ENCODE measurements at regions not wholly inside any gene's neighbourhood (a gene's known extent, or its start where the extent isn't known, plus 50 kb on each side); places are given as distances from the start of the nearest gene placed in this dataset.

DNA sequence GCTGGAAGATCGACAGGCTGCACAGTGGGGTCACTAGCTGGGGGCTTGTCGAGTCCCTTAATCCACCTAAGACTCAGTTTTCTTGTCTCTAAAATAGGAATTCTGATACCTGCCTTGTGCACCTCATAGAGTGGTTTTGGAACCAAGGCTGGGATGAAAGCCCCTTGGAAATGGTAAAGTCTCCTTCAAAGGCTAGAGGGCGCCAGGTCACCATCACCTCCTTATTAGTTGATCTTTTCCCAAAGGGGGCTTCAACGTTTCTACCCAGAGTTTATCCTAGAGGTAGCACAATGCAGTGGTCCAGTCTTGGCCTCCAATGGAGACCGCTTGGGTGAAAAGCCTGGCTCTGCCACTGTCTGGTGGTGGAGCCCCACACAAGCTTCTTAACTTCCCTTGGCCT is 158.2 kb downstream of the AIPL1 start:
- DNase-seq (ENCODE audit: low spot score in 2 of 2) = no peak
- intact Hi-C loops (cut with DNase I; ENCODE audit: low total_unique reads) = no loop called here
- WGBS, 2 donors = 48 to 53% methylated on average over 5 of the region's 5 CpGs
- no peak overlapping the region for H3K4me3 ChIP-seq (ENCODE audit: low read depth, poor library complexity, severe bottlenecking)
- TF ChIP-seq, protein P1, sequence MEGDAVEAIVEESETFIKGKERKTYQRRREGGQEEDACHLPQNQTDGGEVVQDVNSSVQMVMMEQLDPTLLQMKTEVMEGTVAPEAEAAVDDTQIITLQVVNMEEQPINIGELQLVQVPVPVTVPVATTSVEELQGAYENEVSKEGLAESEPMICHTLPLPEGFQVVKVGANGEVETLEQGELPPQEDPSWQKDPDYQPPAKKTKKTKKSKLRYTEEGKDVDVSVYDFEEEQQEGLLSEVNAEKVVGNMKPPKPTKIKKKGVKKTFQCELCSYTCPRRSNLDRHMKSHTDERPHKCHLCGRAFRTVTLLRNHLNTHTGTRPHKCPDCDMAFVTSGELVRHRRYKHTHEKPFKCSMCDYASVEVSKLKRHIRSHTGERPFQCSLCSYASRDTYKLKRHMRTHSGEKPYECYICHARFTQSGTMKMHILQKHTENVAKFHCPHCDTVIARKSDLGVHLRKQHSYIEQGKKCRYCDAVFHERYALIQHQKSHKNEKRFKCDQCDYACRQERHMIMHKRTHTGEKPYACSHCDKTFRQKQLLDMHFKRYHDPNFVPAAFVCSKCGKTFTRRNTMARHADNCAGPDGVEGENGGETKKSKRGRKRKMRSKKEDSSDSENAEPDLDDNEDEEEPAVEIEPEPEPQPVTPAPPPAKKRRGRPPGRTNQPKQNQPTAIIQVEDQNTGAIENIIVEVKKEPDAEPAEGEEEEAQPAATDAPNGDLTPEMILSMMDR (IDR thresholded peaks at IDR 0.05) = no peak
- TF ChIP-seq POLR2A (IDR thresholded peaks at IDR 0.05) = no peak

DNA sequence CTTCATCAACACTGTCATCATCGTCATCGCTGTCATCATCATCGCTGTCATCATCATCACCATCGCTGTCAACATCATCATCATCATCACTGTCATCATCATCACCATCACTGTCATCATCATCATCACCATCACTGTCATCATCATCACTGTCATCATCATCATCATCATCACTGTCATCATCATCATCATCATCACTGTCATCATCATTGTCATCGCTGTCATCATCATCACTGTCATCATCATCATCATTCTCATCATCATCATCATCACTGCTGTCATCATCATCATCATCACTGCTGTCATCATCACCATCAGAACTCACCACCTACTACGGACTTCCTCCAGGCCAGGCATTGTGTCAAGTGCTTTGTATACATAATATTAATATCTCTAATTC is 160.6 kb downstream of the AIPL1 start:
- no peak for TF ChIP-seq POLR2A (IDR thresholded peaks at IDR 0.05)
- TF ChIP-seq, protein P1 (IDR thresholded peaks at IDR 0.05) = no peak
- DNase-seq (ENCODE audit: low spot score in 2 of 2) = no peak
- intact Hi-C loops (cut with DNase I; ENCODE audit: low total_unique reads) = no loop called here
- WGBS, 2 donors = 48 to 85% methylated on average over 6 of the region's 6 CpGs
- H3K4me3 ChIP-seq (ENCODE audit: low read depth, poor library complexity, severe bottlenecking) = no peak overlapping the region

DNA sequence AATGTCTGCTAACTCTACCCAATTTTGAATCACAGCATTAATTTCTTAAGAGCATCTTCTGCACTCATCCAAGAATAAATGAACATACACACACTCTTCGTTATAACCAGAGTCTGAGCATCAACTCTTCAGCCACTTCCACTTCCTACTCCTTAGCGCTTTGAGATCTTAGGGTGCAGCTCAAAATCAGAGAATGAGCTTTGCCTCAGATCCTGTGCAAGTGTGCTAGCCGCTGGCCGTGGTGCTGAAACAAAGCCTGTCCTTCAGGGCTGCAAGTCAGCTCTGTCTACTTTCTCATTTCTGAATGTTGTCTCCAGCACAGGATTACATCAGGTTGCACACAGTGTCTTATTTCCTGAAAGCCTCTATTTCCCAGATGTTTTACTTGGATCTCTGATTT is 165.4 kb downstream of the AIPL1 start:
- H3K4me3 ChIP-seq (ENCODE audit: low read depth, poor library complexity, severe bottlenecking) = no peak overlapping the region
- intact Hi-C loops (cut with DNase I; ENCODE audit: low total_unique reads) = no loop called here
- WGBS, 2 donors = 6 to 10% methylated on average over 4 of the region's 4 CpGs
- DNase-seq (ENCODE audit: low spot score in 2 of 2) = no peak
- no peak for TF ChIP-seq POLR2A (IDR thresholded peaks at IDR 0.05)

DNA sequence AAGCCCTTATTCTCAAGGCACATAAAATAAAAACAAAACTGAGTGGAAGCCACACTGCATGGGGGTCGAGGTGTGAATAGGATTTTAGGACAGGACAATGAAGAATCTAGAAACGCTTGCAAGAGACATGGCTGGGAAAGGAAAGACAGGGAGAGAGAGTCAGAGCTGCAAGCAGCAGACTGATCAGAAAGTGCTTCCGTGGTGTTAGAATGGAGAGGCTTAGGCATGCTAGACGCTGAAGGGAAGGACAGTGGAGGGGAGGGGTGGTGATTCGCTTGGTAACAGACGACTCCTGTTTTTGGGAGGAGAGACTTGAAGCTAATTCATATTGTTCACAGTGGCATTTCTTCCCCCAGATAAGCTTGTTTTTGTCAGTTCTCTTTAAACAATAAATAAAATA is 173.5 kb downstream of the AIPL1 start:
- no peak overlapping the region for H3K4me3 ChIP-seq (ENCODE audit: low read depth, poor library complexity, severe bottlenecking)
- 32 to 40% methylated on average over 6 of the region's 6 CpGs for WGBS, 2 donors
- no peak for TF ChIP-seq POLR2A (IDR thresholded peaks at IDR 0.05)
- TF ChIP-seq, protein P1 (IDR thresholded peaks at IDR 0.05) = no peak
- no peak for DNase-seq (ENCODE audit: low spot score in 2 of 2)
- intact Hi-C loops (cut with DNase I; ENCODE audit: low total_unique reads) = no loop called here

DNA sequence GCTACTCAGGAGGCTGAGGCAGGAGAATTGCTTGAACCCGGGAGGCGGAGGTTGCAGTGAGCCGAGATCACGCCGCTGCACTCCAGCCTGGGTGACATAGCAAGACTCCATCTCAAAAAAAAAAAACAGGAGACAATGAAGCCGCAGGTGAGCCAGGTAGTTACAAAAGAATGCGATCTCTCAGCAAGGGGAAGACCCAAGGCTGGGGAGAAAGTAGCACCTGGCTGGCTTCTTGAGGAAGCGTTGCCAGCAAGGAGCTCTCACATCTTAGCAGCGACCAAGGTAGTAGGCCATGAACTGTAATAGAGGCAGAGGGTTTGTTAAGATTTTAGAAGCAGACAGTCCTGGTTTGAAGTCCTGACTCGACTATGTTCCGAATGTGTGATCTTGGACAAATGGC is 175.0 kb downstream of the AIPL1 start:
- no peak for DNase-seq (ENCODE audit: low spot score in 2 of 2)
- WGBS, 2 donors = 74 to 81% methylated on average over 11 of the region's 11 CpGs
- intact Hi-C loops (cut with DNase I; ENCODE audit: low total_unique reads) = no loop called here
- TF ChIP-seq, protein P1 (IDR thresholded peaks at IDR 0.05) = no peak
- no peak for TF ChIP-seq POLR2A (IDR thresholded peaks at IDR 0.05)
- no peak overlapping the region for H3K4me3 ChIP-seq (ENCODE audit: low read depth, poor library complexity, severe bottlenecking)

DNA sequence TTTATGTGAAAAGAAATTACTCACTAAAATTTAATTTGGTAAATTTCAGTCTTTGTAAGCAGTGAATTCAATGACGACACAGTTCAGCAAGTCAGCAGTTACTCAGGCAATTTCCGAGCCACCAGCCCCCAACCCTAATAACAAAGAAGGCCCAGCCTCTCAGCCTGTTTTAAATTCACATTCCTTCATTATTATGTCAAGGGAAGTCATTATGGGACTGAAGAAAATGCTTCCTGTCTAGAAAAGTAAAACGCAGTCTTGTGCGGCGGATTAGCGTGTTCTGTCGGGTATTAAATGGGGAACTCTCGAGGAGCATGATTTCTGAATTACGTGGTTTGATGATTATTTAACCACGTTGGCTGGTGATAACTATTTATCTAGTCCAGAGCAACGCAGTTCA is 177.6 kb downstream of the AIPL1 start:
- H3K4me3 ChIP-seq (ENCODE audit: low read depth, poor library complexity, severe bottlenecking) = no peak overlapping the region
- DNase-seq (ENCODE audit: low spot score in 2 of 2) = no peak
- WGBS, 2 donors = 28 to 42% methylated on average over 11 of the region's 11 CpGs
- TF ChIP-seq, protein P1 (IDR thresholded peaks at IDR 0.05) = no peak
- no peak for TF ChIP-seq POLR2A (IDR thresholded peaks at IDR 0.05)
- intact Hi-C loops (cut with DNase I; ENCODE audit: low total_unique reads) = no loop called here

Measured in lower leg skin (tissue), 4 donors.